Stimulated activated CD8-positive, alpha-beta memory T cell treated with anti-CD3 and anti-CD28 coated beads, Interleukin-12 subunit alpha, Interleukin-12 subunit beta, amount 100 ng/mL, for 24 hours (primary cell): ENCODE measurements at regions not wholly inside any gene's neighbourhood (a gene's known extent, or its start where the extent isn't known, plus 50 kb on each side); places are given as distances from the start of the nearest gene placed in this dataset.
"Not testable (repeated sequence)": the region's sequence is repeated elsewhere in the genome, so short reads cannot be mapped to it uniquely, and the experiment has no call there.

Source experiments
- DNase-seq: peaks from one replicate; pipeline ENCODE4 v3.0.0-alpha.2; 2020; ENCODE audit errors: extremely low read depth

GRCh38 chr12:93080452-93080851 is 151.4 kb upstream of the EEA1 start:
- no peak for DNase-seq

GRCh38 chr12:93080994-93081809 is 152.1 kb upstream of the EEA1 start:
- DNase-seq: no peak

GRCh38 chr12:93081810-93082165 is 152.7 kb upstream of the EEA1 start:
- DNase-seq: no peak

- DNase-seq: no peak
These were observed 156.5 kb upstream of the EEA1 start for GRCh38 chr12:93085383-93086287.

GRCh38 chr12:93086288-93086727 is 157.2 kb upstream of the EEA1 start:
- no peak for DNase-seq

GRCh38 chr12:93087840-93088610 is 158.9 kb upstream of the EEA1 start:
- no peak for DNase-seq

- DNase-seq: no peak
These were observed 160.9 kb upstream of the EEA1 start for GRCh38 chr12:93089805-93090569.

GRCh38 chr12:93090731-93091172 is 161.7 kb upstream of the EEA1 start:
- no peak for DNase-seq

- no peak for DNase-seq
These were observed 163.0 kb upstream of the EEA1 start for GRCh38 chr12:93091886-93092648.

- DNase-seq: no peak
These were observed 163.5 kb upstream of the EEA1 start for GRCh38 chr12:93092649-93092945.

- no peak for DNase-seq
These were observed 164.1 kb upstream of the EEA1 start for GRCh38 chr12:93093243-93093642.

GRCh38 chr12:93094222-93094621 is 165.1 kb upstream of the EEA1 start:
- not testable (repeated sequence) for DNase-seq

GRCh38 chr12:93094988-93095737 is 166.1 kb upstream of the EEA1 start:
- no peak for DNase-seq

GRCh38 chr12:93097417-93097816 is 168.3 kb upstream of the EEA1 start:
- DNase-seq: no peak

- DNase-seq: peak; percentile 28
These were observed 169.0 kb upstream of the EEA1 start for GRCh38 chr12:93098077-93098476.

- DNase-seq: no peak
These were observed 170.7 kb upstream of the EEA1 start for GRCh38 chr12:93099792-93100191.

GRCh38 chr12:93100610-93101009 is 171.5 kb upstream of the EEA1 start:
- DNase-seq: no peak

- no peak for DNase-seq
These were observed 172.3 kb upstream of the EEA1 start for GRCh38 chr12:93101367-93101766.

- DNase-seq: no peak
These were observed 173.2 kb upstream of the EEA1 start for GRCh38 chr12:93102312-93102711.

- no peak for DNase-seq
These were observed 173.6 kb upstream of the EEA1 start for GRCh38 chr12:93102744-93103143.
